Omental fat pad (tissue), 3 donors: ENCODE measurements at regions not wholly inside any gene's neighbourhood (a gene's known extent, or its start where the extent isn't known, plus 50 kb on each side); places are given as distances from the start of the nearest gene placed in this dataset.

ENCODE experiments used
- ATAC-seq: fragments of 150-250 bp; one replicate; pipeline ENCODE4 v1.9.1; 2016; ENCODE audit warnings: mild to moderate bottlenecking, moderate library complexity; ENCODE audit not compliant: low FRiP score
- DNase-seq: peaks from one replicate; pipeline ENCODE4 v3.0.0-alpha.2; 2019; ENCODE audit warnings: low spot score
- CTCF ChIP-seq, 3 donors: fragments of 450-650 bp; IDR thresholded peaks; one replicate each; pipeline ENCODE4 v1.5.1; 2016 to 2017; ENCODE audit warnings: antibody characterized with exemption in 3 of 3, mild to moderate bottlenecking in 3 of 3, moderate library complexity in 2 of 3

DNA sequence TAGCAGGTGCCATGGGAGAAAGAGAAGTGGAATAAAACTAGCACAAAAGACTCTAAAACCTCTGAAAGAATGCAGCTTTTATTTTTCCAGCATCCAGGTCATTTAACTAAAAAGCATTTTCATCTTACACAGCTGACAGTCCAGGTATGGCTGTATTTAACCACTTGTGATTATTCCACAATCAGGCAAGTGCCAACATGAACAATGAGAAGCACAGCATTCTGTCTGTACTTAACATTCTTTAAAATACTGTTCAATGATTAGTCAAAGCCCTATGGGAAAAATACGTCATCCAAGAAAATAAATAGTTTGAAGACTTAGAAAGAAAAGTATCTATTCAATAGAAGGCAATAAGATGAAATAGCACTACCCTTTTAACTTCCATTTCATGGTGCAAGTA lies 246.9 kb downstream of the LIG4 start:
- no peak for TF ChIP-seq CTCF (IDR thresholded peaks at IDR 0.05)
- ATAC-seq (no peak), DNase-seq (no peak)

DNA sequence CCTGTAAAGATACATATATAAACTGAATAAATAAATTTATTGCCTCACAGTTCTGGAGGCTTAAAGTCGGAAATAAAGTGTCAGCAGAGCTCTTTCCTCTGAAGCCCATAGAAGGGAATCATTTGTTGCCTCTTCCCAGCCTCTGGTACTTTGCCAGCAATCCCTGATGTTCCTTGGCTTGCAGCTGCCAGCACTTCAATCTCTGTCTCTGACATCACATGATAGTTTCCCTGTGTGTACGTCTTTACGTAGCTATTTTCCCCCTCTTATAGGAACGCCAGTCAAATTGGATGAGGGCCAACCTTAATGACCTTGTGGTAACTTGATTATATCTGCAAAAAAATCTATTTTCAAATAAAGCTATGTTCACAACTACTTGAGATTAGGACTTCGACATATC lies 250.9 kb downstream of the LIG4 start:
- no peak for DNase-seq
- no peak for TF ChIP-seq CTCF (IDR thresholded peaks at IDR 0.05)
- ATAC-seq: no peak

DNA sequence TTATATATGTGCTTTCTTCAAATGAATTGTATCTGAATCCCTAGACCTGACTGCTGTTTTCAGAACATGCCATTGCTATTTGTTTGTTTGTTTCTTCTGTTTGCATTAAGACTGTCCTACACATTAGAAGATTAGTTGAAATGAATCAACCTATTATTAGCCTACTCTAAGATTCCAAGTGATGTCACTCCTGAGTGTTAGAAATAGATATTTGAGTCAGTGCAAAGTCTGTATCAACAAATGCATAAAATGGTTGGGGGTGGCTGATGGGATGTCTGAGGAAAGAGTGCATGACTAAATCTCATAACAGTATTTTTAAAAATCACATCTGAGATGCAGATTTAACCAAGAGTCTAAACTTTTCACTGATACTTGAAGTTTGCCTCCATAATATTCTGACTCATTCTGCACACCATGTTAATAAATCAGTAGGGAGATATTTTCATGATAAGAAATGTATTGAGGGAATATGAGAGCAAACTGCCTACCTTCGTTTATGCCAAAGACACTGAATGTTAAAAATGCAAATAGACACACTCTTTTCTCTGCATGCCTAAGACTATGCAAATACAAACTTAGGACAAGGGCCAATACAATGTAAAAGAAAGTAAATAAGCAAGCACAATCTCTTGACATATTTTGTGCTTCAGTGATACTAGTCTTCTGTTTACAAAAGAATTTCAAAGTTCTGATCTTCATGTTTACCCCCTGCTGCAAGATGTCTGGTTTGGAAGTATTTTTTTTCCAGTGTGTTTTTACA lies 253.3 kb downstream of the LIG4 start:
- no peak for TF ChIP-seq CTCF (IDR thresholded peaks at IDR 0.05)
- DNase-seq: no peak
- no peak for ATAC-seq

- DNase-seq (no peak), ATAC-seq (no peak)
- TF ChIP-seq CTCF (IDR thresholded peaks at IDR 0.05): no peak
These were observed 255.0 kb downstream of the LIG4 start for GRCh38 chr13:107960301-107960700.

- no peak for TF ChIP-seq CTCF (IDR thresholded peaks at IDR 0.05)
- ATAC-seq (no peak), DNase-seq (no peak)
These were observed 258.4 kb downstream of the LIG4 start for GRCh38 chr13:107956889-107957288.

- TF ChIP-seq CTCF (IDR thresholded peaks at IDR 0.05): no peak
- no peak for ATAC-seq
- no peak for DNase-seq
These were observed 273.2 kb downstream of the LIG4 start for GRCh38 chr13:107942030-107942617.
